HEK293T (cell line): ENCODE measurements at regions not wholly inside any gene's neighbourhood (a gene's known extent, or its start where the extent isn't known, plus 50 kb on each side); places are given as distances from the start of the nearest gene placed in this dataset.

ENCODE experiments used
- ARNT ChIP-seq: fragments of 450-650 bp; IDR thresholded peaks from 2 replicates; pipeline ENCODE4 v1.6.1; 2017; ENCODE audit warnings: mild to moderate bottlenecking
- ELF4 ChIP-seq: fragments of 450-650 bp; IDR thresholded peaks from 2 replicates; pipeline ENCODE4 v1.6.1; 2017; ENCODE audit warnings: antibody characterized with exemption
- LEF1 ChIP-seq: fragments of 450-650 bp; IDR thresholded peaks from 2 replicates; pipeline ENCODE4 v1.6.1; 2017; ENCODE audit warnings: mild to moderate bottlenecking, borderline replicate concordance
- SUZ12 ChIP-seq: fragments of 450-650 bp; IDR thresholded peaks from 2 replicates; pipeline ENCODE4 v1.6.1; 2016; ENCODE audit warnings: mild to moderate bottlenecking

GRCh38 chr5:33330426-33330825 lies 110.3 kb upstream of the TARS1 start:
- TF ChIP-seq SUZ12 (no peak), LEF1 (no peak), ARNT (no peak), ELF4 (no peak)
